Gastroesophageal sphincter (tissue), 4 donors: ENCODE measurements at regions not wholly inside any gene's neighbourhood (a gene's known extent, or its start where the extent isn't known, plus 50 kb on each side); places are given as distances from the start of the nearest gene placed in this dataset.

Experiments
- ATAC-seq: fragments of 150-250 bp; one replicate; pipeline ENCODE4 v1.9.1; 2016; ENCODE audit warnings: mild to moderate bottlenecking, moderate library complexity
- H3K27ac ChIP-seq, 4 donors: fragments of 200-600 bp; sonication (generic) in 3 of 4; 1 replicate in 3 of 4; 2 replicates in 1 of 4; pipeline ENCODE4 v1.5.1; 2016 to 2019
- H3K27me3 ChIP-seq: fragments of 200-600 bp; sonication (generic); one replicate; pipeline ENCODE4 v1.5.1; 2019
- H3K36me3 ChIP-seq, 2 donors: fragments of 200-600 bp; sonication (generic); one replicate each; pipeline ENCODE4 v1.5.1; 2019; ENCODE audit warnings: control low read depth in 1 of 2
- H3K4me1 ChIP-seq, 3 donors: fragments of 200-600 bp; sonication (generic); 1 replicate in 2 of 3; 2 replicates in 1 of 3; pipeline ENCODE4 v1.5.1; 2016 to 2019; ENCODE audit warnings: control low read depth in 2 of 3
- H3K4me3 ChIP-seq, 2 donors: fragments of 200-600 bp; sonication (generic); one replicate each; pipeline ENCODE4 v1.5.1; 2019; ENCODE audit warnings: mild to moderate bottlenecking in 1 of 2, moderate library complexity in 1 of 2
- H3K9me3 ChIP-seq, 3 donors: fragments of 200-600 bp; sonication (generic); one replicate each; pipeline ENCODE4 v1.5.1; 2017 to 2019; ENCODE audit warnings: control low read depth in 2 of 3
- EP300 ChIP-seq: sonication (generic); formaldehyde crosslinking; IDR thresholded peaks from one replicate; pipeline ENCODE4 v1.6.1; 2017; ENCODE audit warnings: antibody characterized with exemption, mild to moderate bottlenecking
- POLR2A ChIP-seq, 2 donors: fragments of 450-650 bp; IDR thresholded peaks; one replicate each; pipeline ENCODE4 v1.6.1; 2017; ENCODE audit warnings: antibody characterized with exemption in 2 of 2, mild to moderate bottlenecking in 2 of 2, moderate library complexity in 1 of 2
- POLR2AphosphoS5 ChIP-seq: sonication (generic); formaldehyde crosslinking; IDR thresholded peaks from one replicate; pipeline ENCODE4 v1.6.1; 2017; ENCODE audit warnings: antibody characterized with exemption
- WGBS, 2 donors: methylation state at CpG; one replicate each; pipeline ENCODE4 v1.1.5; 2018; ENCODE audit warnings: low coverage in 1 of 2; 5-methylcytosine and 5-hydroxymethylcytosine counted together
- TF ChIP-seq, protein P1 (sequence below), 4 experiments: fragments of 200-600 bp in 2 of 4; fragments of 450-650 bp in 2 of 4; sonication (generic) in 1 of 4; IDR thresholded peaks; one replicate each; pipeline ENCODE4 v1.5.1; 2017 to 2019; ENCODE audit warnings: antibody characterized with exemption in 4 of 4, mild to moderate bottlenecking in 2 of 4, moderate library complexity in 2 of 4

- Histone ChIP-seq H3K27ac (no peak overlapping the region), H3K27me3 (no peaks in the 10 kb centered on the region), H3K4me3 (no peak overlapping the region), H3K36me3 (no peaks in the 10 kb centered on the region), H3K4me1 (no peaks in the 10 kb centered on the region), H3K9me3 (no peaks in the 10 kb centered on the region)
- WGBS, 2 donors = 54 to 64% methylated on average over 4 to 5 of the region's 5 CpGs
- no peak for ATAC-seq
- TF ChIP-seq POLR2AphosphoS5 (no peak), POLR2A (IDR thresholded peaks at IDR 0.05) (no peak), EP300 (no peak)
- TF ChIP-seq, protein P1, sequence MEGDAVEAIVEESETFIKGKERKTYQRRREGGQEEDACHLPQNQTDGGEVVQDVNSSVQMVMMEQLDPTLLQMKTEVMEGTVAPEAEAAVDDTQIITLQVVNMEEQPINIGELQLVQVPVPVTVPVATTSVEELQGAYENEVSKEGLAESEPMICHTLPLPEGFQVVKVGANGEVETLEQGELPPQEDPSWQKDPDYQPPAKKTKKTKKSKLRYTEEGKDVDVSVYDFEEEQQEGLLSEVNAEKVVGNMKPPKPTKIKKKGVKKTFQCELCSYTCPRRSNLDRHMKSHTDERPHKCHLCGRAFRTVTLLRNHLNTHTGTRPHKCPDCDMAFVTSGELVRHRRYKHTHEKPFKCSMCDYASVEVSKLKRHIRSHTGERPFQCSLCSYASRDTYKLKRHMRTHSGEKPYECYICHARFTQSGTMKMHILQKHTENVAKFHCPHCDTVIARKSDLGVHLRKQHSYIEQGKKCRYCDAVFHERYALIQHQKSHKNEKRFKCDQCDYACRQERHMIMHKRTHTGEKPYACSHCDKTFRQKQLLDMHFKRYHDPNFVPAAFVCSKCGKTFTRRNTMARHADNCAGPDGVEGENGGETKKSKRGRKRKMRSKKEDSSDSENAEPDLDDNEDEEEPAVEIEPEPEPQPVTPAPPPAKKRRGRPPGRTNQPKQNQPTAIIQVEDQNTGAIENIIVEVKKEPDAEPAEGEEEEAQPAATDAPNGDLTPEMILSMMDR (IDR thresholded peaks at IDR 0.05) = no peak
Measured at GRCh38 chr13:107329991-107330390, 762.1 kb upstream of the ARGLU1 start.

DNA sequence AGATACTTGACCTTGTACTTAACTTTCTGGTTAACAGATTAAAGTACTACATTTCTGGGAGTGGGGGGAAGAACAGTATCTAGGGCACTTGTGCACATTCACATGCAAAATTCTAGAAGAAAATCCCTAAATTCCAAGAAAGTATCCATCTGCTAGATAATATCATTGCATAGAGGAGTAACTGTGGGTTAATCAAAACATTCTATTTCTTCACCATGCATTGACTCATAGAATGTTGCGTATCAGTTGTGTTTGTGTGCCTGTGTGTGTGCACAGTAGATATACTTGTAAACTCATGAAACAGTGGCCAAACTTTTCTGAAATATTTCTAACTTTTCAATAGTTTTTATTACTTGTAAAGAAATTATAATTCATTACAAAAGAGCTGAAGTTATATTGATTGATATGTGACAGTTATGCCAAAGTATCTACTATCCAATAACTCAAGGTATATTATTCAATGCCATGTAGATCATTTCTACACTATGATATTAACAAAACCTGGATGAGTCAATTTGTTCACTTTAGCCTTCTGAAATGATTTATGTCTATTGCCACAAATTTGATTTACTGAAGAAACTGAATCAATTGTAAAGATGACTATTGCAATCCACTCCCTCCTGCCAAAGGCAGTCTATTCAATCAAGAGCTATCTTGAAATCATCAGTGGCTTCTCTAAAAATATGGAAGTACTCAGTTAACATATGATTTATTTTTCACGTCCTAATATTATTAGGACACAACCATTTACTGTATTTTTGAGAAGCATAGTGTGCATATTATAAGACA lies 756.7 kb upstream of the ARGLU1 start:
- no peaks in the 10 kb centered on the region for H3K4me1 ChIP-seq
- TF ChIP-seq POLR2AphosphoS5 = no peak
- no peak for TF ChIP-seq EP300
- TF ChIP-seq, protein P1 (IDR thresholded peaks at IDR 0.05) = no peak
- no peak for TF ChIP-seq POLR2A (IDR thresholded peaks at IDR 0.05)
- no peak overlapping the region for H3K27ac ChIP-seq
- 91 to 92% methylated on average over 2 of the region's 2 CpGs for WGBS, 2 donors
- H3K27me3 ChIP-seq = no peaks in the 10 kb centered on the region
- no peaks in the 10 kb centered on the region for H3K9me3 ChIP-seq
- no peaks in the 10 kb centered on the region for H3K36me3 ChIP-seq
- no peak overlapping the region for H3K4me3 ChIP-seq
- no peak for ATAC-seq

DNA sequence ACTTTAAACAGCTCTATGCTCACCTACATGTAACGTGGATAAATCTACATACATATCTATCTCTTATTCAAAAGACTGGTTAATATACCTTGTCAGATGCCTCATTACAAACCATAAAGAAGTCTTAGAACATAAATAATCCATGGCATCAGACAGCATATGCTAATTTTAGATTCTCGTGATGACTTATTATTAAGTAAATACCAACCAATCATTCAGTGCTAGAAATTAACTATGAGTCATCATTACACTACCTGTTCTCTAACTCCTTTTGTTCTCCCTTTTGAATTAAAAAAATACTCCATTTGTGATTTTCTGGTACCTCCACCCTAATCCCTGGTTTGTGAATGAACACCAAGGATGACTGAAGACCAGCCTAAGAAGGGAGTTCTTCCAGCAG lies 754.3 kb upstream of the ARGLU1 start:
- WGBS, 2 donors = 74 to 94% methylated on average over 2 of the region's 2 CpGs
- TF ChIP-seq POLR2A (IDR thresholded peaks at IDR 0.05) = no peak
- TF ChIP-seq EP300 = no peak
- TF ChIP-seq, protein P1 (IDR thresholded peaks at IDR 0.05) = no peak
- no peak for TF ChIP-seq POLR2AphosphoS5
- Histone ChIP-seq H3K36me3 (no peaks in the 10 kb centered on the region), H3K4me1 (no peaks in the 10 kb centered on the region), H3K9me3 (no peaks in the 10 kb centered on the region), H3K27ac (no peak overlapping the region), H3K4me3 (no peak overlapping the region), H3K27me3 (no peaks in the 10 kb centered on the region)
- ATAC-seq = no peak

- no peak overlapping the region for H3K27ac ChIP-seq
- ATAC-seq = no peak
- no peaks in the 10 kb centered on the region for H3K9me3 ChIP-seq
- 85 to 89% methylated on average over 1 of the region's 1 CpG for WGBS, 2 donors
- TF ChIP-seq, protein P1 (IDR thresholded peaks at IDR 0.05) = peak in 1 of 4 experiments; percentile 3
- TF ChIP-seq POLR2AphosphoS5 (no peak), EP300 (no peak), POLR2A (IDR thresholded peaks at IDR 0.05) (no peak)
- H3K4me3 ChIP-seq = no peak overlapping the region
- H3K4me1 ChIP-seq = no peaks in the 10 kb centered on the region
- H3K36me3 ChIP-seq = no peaks in the 10 kb centered on the region
- H3K27me3 ChIP-seq = no peaks in the 10 kb centered on the region
Measured at GRCh38 chr13:107305178-107305577, 737.2 kb upstream of the ARGLU1 start.

GRCh38 chr13:107301724-107302374 lies 733.9 kb upstream of the ARGLU1 start:
- Histone ChIP-seq H3K4me1 (no peaks in the 10 kb centered on the region), H3K36me3 (no peaks in the 10 kb centered on the region), H3K4me3 (no peak overlapping the region), H3K27me3 (no peaks in the 10 kb centered on the region), H3K27ac (no peak overlapping the region), H3K9me3 (no peaks in the 10 kb centered on the region)
- no peak for TF ChIP-seq POLR2A (IDR thresholded peaks at IDR 0.05)
- TF ChIP-seq, protein P1 (IDR thresholded peaks at IDR 0.05) = no peak
- 58 to 63% methylated on average over 3 of the region's 4 CpGs for WGBS, 2 donors
- no peak for ATAC-seq
